ENCODE measurements at regions not wholly inside any gene's neighbourhood (a gene's known extent, or its start where the extent isn't known, plus 50 kb on each side); places are given as distances from the start of the nearest gene placed in this dataset.

- no peak for TF ChIP-seq ZNF3 (CRISPR knock-in tag; IDR thresholded peaks at IDR 0.05)
- TF ChIP-seq ATF1 (CRISPR knock-in tag; IDR thresholded peaks at IDR 0.05): no peak
- no peak for TF ChIP-seq POLR2A (IDR thresholded peaks at IDR 0.05; ENCODE audit: insufficient read depth in 1 of 2, low read depth in 2 of 2, low read length in 2 of 2)
- TF ChIP-seq KLF9 (CRISPR knock-in tag; IDR thresholded peaks at IDR 0.05; ENCODE audit: low read depth): no peak
- no peak for TF ChIP-seq NAIF1 (CRISPR knock-in tag; IDR thresholded peaks at IDR 0.05; ENCODE audit: borderline replicate concordance)
- TF ChIP-seq SIN3A (IDR thresholded peaks at IDR 0.05; ENCODE audit: borderline replicate concordance, low read depth, low read length): no peak
- no peak for TF ChIP-seq SP140L (CRISPR knock-in tag; IDR thresholded peaks at IDR 0.05; ENCODE audit: borderline replicate concordance)
- no peak for TF ChIP-seq BRCA1 (CRISPR knock-in tag; IDR thresholded peaks at IDR 0.05)
Measured at GRCh38 chr11:115613986-115614632, 109.9 kb upstream of the CADM1 start.

All from HepG2 (cell line).